ENCODE measurements at regions not wholly inside any gene's neighbourhood (a gene's known extent, or its start where the extent isn't known, plus 50 kb on each side); places are given as distances from the start of the nearest gene placed in this dataset.

DNA sequence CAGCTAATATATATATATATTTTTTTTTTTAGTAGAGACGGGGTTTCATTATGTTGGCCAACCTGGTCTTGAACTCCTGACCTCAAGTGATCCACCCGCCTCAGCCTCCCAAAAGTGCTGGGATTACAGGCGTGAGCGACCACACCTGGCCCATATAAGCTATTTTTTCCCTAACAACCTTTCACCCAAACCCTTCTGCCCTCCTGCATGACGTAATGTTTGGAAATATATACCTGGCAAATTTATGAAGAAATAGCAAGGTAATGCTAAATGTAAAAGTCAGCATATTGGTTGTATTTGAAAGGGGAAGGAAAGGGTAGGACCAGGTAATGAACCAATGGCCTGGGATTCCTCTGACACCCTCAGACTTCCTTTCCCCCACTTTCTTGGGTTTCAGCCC lies 325.5 kb upstream of the ARID1B start:
- TF ChIP-seq POLR2AphosphoS5 (IDR thresholded peaks at IDR 0.05; ENCODE audit: borderline replicate concordance, low read depth, low read length) (no peak), EZH2 (IDR thresholded peaks at IDR 0.05) (no peak)

Data from SK-N-MC (cell line).